ENCODE measurements at regions not wholly inside any gene's neighbourhood (a gene's known extent, or its start where the extent isn't known, plus 50 kb on each side); places are given as distances from the start of the nearest gene placed in this dataset.
"Not testable (repeated sequence)": the region's sequence is repeated elsewhere in the genome, so short reads cannot be mapped to it uniquely, and the experiment has no call there.

DNA sequence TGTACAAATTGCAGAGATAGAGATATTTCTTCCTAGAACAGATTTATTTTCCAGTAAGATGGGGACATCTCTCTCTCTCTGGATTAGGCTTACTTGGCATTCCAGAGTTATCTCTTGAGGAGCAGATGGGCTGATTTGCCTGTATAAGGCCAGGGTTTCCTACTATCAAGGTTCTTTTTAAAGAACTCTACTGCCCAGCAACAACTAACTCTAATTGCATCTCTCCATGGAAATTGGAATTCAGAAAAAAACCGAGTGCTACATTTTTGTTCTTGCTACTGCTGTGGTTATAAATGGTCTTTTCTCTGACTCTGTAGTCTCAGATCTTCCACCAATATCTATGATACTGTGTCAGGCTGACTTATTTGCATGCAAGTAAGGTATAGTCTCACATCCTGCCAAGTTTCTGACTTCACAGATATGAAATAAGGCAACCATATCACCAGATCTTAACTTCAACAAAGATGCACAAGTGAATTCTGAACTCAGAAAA lies 161.1 kb downstream of the CRPPA start:
- DNase-seq (ENCODE audit: low read depth, low spot score), result no peak
- no peak overlapping the region for H3K4me3 ChIP-seq (ENCODE audit: low read depth, low read length)
- TF ChIP-seq, protein P1, sequence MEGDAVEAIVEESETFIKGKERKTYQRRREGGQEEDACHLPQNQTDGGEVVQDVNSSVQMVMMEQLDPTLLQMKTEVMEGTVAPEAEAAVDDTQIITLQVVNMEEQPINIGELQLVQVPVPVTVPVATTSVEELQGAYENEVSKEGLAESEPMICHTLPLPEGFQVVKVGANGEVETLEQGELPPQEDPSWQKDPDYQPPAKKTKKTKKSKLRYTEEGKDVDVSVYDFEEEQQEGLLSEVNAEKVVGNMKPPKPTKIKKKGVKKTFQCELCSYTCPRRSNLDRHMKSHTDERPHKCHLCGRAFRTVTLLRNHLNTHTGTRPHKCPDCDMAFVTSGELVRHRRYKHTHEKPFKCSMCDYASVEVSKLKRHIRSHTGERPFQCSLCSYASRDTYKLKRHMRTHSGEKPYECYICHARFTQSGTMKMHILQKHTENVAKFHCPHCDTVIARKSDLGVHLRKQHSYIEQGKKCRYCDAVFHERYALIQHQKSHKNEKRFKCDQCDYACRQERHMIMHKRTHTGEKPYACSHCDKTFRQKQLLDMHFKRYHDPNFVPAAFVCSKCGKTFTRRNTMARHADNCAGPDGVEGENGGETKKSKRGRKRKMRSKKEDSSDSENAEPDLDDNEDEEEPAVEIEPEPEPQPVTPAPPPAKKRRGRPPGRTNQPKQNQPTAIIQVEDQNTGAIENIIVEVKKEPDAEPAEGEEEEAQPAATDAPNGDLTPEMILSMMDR (IDR thresholded peaks at IDR 0.05; ENCODE audit: insufficient read depth, low read length, missing control alignments), result no peak
- ChIA-PET POLR2A (no interaction called here), CTCF (interaction anchor here (0.7 kb wide), 1 partner anchor 24 kb away, joined by 3 read pairs; no protein-coding TSS in a partner anchor)

DNA sequence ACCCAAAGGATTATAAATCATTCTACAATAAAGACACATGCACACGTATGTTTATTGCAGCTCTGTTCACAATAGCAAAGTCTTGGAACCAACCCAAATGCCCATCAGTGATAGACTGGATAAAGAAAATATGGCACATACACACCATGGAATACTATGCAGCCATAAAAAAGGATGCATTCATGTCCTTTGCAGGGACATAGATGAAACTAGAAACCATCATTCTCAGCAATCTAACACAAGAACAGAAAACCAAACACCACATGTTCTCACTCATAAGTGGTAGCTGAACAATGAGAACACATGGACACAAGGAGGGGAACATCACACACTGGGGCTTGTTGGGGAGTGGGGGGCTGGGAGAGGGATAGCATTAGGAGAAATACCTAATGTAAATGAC lies 164.9 kb downstream of the CRPPA start:
- CTCF ChIA-PET; DNase-seq (ENCODE audit: low read depth, low spot score); POLR2A ChIA-PET: not testable (repeated sequence)

DNA sequence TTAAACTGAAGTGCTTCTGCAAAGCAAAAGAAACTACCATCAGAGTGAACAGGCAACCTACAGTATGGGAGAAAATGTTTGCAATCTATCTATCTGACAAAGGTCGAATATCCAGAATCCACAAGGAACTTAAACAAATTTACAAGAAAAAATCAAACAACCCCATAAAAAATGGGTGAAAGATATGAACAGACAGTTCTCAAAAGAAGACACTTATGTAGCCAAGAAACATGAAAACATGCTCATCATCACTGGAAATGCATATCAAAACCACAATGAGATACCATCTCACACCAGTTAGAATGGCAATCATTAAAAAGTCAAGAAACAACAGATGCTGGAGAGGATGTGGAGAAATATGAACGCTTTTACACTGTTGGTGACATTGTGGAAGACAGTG lies 165.4 kb downstream of the CRPPA start:
- POLR2A ChIA-PET; DNase-seq (ENCODE audit: low read depth, low spot score); CTCF ChIA-PET; H3K4me3 ChIP-seq (ENCODE audit: low read depth, low read length): not testable (repeated sequence)

More for the DNA sequence above, 164.9 kb downstream of the CRPPA start:
- H3K4me3 ChIP-seq (ENCODE audit: low read depth, low read length), result not testable (repeated sequence)

DNA sequence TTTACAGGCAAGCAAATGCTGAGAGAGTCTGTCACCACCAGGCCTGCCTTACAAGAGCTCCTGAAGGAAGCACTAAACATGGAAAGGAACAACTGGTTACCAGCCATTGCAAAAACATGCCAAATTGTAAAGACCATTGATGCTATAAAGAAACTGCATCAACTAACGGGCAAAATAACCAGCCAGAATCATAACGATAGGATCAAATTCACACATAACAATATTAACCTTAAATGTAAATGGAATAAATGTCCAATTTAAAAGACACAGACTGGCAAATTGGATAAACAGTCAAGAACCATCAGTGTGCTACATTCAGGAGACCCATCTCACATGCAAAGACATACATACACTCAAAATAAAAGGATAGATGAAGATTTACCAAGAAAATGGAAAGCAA lies 170.7 kb downstream of the CRPPA start:
- POLR2A ChIA-PET; DNase-seq (ENCODE audit: low read depth, low spot score); CTCF ChIA-PET; H3K4me3 ChIP-seq (ENCODE audit: low read depth, low read length): not testable (repeated sequence)

DNA sequence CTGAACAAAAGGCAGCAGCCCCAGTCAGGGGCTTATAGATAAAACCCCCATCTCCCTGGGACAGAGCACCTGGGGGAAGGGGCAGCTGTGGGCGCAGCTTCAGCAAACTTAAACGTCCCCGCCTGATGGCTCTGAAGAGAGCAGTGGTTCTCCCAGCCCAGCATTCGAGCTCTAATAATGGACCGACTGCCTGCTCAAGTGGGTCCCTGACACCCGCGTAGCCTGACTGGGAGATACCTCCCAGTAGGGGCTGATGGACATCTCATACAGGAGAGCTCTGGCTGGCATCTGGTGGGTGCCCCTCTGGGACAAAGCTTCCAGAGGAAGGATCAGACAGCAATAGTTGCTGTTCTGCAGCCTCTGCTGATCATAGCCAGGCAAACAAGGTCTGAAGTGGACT lies 172.1 kb downstream of the CRPPA start:
- POLR2A ChIA-PET, result not testable (repeated sequence)

DNA sequence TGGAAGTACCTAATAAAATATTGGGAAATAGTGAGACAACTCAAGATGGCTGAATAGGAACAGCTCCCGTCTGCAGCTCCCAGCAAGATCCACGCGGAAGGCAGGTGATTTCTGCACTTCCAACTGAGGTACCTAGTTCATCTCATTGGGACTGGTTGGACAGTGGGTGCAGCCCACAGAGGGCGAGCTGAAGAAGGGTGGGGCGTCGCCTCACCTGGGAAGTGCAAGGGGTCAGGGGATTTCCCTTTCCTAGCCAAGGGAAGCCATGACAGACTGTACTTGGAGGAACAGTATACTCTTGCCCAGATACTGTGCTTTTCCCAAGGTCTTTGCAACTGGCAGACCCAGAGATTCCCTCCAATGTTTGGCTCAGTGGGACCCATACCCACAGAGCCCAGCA lies 172.8 kb downstream of the CRPPA start:
- DNase-seq (ENCODE audit: low read depth, low spot score); CTCF ChIA-PET; H3K4me3 ChIP-seq (ENCODE audit: low read depth, low read length); POLR2A ChIA-PET: not testable (repeated sequence)

More for the DNA sequence above, 172.1 kb downstream of the CRPPA start:
- H3K4me3 ChIP-seq (ENCODE audit: low read depth, low read length); CTCF ChIA-PET; DNase-seq (ENCODE audit: low read depth, low spot score): not testable (repeated sequence)

DNA sequence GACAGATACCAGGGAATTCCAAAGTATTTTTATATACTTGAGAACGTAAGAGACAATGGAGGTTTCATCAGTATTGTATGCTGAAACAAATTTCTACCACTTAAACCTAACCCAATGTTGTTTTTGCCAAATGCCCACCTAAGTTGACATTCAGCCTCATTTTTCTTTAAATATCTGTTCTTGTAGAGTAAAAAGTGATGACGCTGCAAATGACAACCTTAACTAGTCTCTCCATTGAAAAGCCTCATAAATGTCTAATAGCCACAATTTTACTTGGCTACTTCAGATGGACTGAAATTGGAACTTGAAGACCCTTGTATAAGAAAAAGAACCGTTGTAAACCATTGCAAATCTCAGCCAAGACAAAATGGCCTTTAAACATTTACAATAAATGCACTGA lies 176.9 kb downstream of the CRPPA start:
- TF ChIP-seq, protein P1 (IDR thresholded peaks at IDR 0.05; ENCODE audit: insufficient read depth, low read length, missing control alignments), result no peak
- no peak overlapping the region for H3K4me3 ChIP-seq (ENCODE audit: low read depth, low read length)
- ChIA-PET POLR2A (no interaction called here), CTCF (no interaction called here)
- DNase-seq (ENCODE audit: low read depth, low spot score), result no peak

DNA sequence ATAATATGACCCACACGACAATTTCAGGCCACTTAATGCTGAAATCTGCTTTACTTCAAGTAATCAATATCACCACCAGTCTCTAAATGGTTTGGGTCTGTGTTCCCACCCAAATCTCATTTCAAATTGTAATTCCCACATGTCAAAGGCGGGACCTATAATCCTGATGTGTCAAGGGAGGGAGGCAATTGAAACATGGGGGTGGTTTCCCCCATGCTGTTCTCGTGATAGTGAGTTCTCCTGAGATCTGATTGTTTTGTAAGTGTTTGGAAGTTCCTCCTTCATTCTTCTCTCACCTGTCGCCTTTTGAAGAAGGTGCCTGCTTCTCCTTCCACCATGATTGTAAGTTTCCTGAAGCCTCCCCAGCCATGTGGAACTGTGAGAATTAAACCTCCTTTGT lies 178.4 kb downstream of the CRPPA start:
- POLR2A ChIA-PET, result no interaction called here
- no peak for DNase-seq (ENCODE audit: low read depth, low spot score)
- no peak overlapping the region for H3K4me3 ChIP-seq (ENCODE audit: low read depth, low read length)
- TF ChIP-seq, protein P1 (IDR thresholded peaks at IDR 0.05; ENCODE audit: insufficient read depth, low read length, missing control alignments), result no peak
- CTCF ChIA-PET, result interaction anchor here (1.0 kb wide), 1 partner anchor 323 kb away, joined by 3 read pairs; no protein-coding TSS in a partner anchor

DNA sequence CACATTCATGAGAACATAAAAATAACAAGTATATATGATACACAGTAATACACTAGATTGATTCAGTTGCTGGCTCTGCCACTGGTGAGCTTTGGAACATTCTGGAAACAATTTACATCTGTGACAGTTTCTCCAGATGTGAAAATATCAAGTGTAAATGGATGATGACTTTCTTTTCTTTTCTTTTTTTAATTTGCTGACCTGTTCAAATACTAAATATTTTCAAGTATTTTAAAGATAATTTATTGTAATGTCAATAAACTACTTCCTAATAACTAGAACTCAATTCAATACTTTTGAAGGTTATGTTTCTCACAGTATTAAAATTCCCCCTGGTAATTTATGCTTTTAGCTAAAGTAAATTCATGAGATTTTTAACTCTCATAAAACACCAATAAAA lies 180.3 kb downstream of the CRPPA start:
- CTCF ChIA-PET, result no interaction called here

More for the DNA sequence above, 180.3 kb downstream of the CRPPA start:
- POLR2A ChIA-PET, result no interaction called here
- TF ChIP-seq, protein P1 (IDR thresholded peaks at IDR 0.05; ENCODE audit: insufficient read depth, low read length, missing control alignments), result no peak
- no peak for DNase-seq (ENCODE audit: low read depth, low spot score)
- no peak overlapping the region for H3K4me3 ChIP-seq (ENCODE audit: low read depth, low read length)
